Keratinocyte (primary cell): ENCODE measurements at regions not wholly inside any gene's neighbourhood (a gene's known extent, or its start where the extent isn't known, plus 50 kb on each side); places are given as distances from the start of the nearest gene placed in this dataset.

Source experiments
- CTCF ChIP-seq, 3 experiments: IDR thresholded peaks in 1 of 3; conservative IDR thresholded peaks in 1 of 3; optimal IDR thresholded peaks in 1 of 3; 2 replicates in 2 of 3; 3 replicates in 1 of 3; pipeline versions ENCODE3 to v1.5.1; 2011; ENCODE audit warnings: low read length in 3 of 3, mild to moderate bottlenecking in 3 of 3, moderate library complexity in 2 of 3, control low read depth in 1 of 3, inconsistent platforms in 1 of 3; ENCODE audit not compliant: insufficient read depth in 2 of 3; ENCODE audit errors: extremely low read depth in 1 of 3
- EZH2 ChIP-seq: IDR thresholded peaks from one replicate; pipeline ENCODE4 v1.6.1; 2012; ENCODE audit warnings: inconsistent platforms, mild to moderate bottlenecking, low read length, moderate library complexity

- TF ChIP-seq CTCF (optimal IDR thresholded peaks at IDR 0.05 in 1 of 3, IDR thresholded peaks at IDR 0.05 in 1 of 3, conservative IDR thresholded peaks at IDR 0.05 in 1 of 3; ENCODE audit: extremely low read depth in 1 of 3, insufficient read depth in 2 of 3, low read length in 3 of 3), result no peak
- TF ChIP-seq EZH2, result no peak
Observed at GRCh38 chr3:13242364-13242737, 169.1 kb upstream of the IQSEC1 start.
